ENCODE measurements at regions not wholly inside any gene's neighbourhood (a gene's known extent, or its start where the extent isn't known, plus 50 kb on each side); places are given as distances from the start of the nearest gene placed in this dataset.
"Not testable (repeated sequence)": the region's sequence is repeated elsewhere in the genome, so short reads cannot be mapped to it uniquely, and the experiment has no call there.

DNA sequence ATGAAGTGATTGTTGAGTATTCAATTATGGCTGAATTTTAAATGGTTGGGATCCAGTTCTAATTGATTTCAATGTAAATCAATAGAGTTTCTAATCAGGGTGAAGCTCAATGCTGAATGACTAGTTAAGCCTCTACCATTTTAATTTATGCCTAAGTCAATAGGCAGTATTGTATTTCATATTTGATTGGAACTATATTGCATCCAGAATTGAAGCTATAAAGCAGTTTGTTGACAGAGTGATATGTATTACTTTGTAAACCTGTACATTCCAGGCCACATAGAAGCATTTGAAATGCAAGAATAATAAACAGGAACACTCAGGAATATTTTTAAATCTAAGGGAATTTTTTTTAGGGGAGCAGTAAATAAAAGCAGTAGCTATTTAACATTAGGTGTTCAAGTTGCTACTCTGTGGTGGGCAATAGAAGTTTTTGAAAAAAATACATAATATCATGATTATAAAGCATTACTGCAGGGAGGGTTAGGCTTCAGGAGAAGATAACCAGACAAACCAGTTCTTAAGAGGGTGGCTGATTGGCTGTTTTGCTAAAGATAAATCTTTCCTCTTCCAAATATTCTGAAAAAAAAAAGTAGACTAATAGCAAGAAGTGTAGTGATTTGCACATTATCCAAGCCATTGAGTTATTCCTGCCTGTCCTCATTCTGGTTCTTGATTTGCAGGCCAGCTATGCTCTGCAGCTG, 492.0 kb upstream of the MEF2C start:
- no peak for DNase-seq

DNA sequence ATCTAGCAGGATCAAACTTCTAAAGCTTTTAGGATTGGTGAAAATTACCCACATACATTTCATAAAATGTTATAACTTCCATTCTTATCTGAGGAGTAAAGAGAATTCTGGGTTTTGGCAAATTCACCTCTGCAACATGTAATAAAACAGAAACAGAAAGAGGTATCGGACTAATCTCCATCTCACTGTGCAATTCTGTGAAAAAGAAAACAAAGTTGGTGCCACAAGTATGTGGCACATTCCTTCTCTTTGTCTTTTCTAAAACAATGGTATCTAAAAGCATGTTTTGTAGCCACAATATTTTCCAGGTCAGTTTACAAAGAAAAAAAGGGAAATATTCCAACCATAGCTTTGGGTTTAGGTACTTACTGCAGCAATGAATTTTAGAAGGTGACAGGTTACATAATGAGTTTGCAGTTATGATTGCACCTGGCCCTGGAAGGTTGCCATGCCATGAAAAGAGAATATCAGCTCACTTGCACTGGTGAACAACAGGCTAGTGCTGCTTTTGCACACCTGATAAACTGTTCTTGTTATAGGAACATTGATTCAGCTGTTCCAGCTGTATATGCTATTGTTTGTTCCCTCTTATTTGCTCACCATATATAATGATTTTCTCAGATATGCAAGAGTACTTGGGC, 491.3 kb upstream of the MEF2C start:
- DNase-seq, result no peak

DNA sequence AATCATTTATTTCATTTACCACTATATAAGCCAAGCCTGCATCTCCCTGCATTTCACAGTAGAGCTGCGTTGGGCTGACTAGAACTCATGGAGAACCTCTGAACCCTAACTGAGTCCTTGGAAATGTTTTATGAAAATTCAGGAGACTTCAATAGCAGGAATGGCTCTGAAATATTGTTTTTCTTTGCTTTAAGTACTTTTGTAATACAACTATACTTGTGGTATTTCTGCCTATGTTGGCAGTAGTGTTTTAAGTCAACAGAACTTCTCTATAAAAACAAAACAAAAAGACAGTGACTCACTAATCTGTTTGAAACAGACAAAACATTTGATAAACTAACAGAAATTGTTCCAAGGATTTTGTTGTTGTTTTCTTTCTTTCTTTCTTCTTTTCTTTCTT, 489.2 kb upstream of the MEF2C start:
- no peak for DNase-seq

DNA sequence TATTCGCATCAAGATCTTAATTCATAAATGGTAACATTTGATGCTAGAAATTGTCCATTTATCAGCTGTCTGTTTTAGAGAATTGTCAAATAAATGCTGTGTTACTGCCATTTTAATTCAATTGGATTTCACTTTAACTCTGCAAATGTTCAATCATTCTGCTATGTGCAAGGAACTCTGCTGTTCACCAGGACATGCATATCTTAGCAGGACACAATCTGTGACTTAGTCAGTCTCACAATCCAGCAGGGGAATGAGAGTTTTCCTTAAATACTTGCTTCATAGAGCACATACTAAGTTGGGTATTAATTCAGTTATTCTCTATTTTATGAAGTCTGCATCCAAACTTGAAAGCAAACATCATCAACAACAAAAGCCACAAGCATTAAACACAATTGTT, 488.7 kb upstream of the MEF2C start:
- no peak for DNase-seq

DNA sequence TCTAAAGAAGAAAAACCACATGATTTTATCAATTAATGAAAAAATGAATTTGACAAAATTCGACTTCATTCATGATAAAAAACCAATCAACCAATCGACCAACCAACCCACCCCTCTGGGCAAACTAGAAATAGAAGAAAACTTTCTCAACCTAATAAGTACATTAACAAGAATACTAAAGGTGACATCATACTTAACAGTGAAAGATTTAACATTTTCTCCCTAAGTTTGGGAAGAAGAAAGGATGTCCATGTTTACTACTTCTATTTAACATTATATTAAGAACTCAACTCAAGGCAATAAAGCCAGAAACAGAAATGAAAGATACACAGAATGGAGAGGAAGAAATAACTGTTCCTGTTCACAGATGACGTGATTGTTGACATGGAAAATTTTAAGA, 476.1 kb upstream of the MEF2C start:
- no peak for DNase-seq

DNA sequence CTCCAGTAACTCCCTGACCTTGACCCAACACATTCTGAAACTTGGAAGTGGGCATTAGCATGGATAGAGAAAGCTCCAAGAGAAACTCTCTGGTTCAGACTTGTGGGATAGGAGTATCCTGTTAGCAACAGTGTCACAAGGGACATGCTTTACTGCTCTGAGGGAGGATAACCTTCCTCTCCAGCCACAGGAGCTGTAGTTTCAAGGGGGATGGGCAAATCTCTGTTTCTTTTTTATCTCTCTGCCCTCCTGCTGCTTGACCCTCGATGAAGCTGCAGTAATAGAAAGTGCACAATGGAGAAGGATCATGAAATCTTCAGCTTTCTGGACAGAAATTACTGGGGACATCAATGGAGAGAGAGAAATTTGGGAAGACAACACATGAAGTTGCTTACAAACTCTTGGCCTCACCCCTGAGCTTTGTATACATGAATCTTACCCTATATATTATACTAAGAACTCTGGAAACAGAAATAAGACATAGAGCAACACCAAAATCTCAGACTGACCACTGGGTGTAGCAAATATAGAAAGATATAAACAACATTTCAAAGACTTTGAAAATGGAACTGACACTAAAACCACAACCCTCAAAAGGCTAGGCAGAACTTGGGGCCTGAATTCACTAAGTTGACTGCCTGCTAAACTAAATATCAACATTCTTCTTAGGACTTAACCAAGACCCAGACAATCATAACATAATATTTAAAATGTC, 471.0 kb upstream of the MEF2C start:
- DNase-seq, result no peak

DNA sequence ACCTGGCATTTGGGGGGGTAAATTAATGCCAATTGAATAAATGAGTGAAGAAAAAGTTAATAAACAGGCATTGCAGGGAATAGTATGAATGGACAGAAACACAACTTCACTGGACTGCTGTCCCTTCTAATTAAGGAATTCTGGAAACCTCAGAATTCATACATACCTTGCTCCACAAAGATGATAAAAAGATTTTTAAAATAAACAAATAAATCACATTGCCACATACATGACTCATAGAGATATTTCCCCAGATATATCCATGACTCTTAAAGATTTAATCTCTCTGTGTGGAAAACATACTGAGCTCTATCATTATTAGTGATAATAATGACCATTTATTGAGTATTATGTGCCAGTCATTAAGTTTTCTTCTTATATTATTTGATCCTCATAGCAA, 469.0 kb upstream of the MEF2C start:
- DNase-seq, result no peak

DNA sequence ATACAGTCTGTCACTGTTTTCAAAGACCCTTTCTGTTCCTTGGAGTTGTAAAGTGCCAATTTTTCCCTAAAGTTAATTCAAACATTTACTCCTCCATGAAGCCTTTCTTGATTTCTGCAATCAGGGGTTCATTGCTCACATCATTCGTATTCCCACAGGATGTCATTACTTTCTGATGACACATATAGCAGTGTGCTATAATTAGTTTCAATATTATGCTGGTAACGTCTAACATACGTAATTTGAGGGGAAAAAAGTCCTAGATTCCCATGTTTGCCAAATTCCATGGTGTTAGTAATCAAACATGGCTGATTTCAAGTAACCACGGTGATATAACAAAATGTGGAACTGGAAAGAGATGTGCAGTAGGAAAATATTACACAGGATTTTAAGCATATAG, 468.2 kb upstream of the MEF2C start:
- no peak for DNase-seq

DNA sequence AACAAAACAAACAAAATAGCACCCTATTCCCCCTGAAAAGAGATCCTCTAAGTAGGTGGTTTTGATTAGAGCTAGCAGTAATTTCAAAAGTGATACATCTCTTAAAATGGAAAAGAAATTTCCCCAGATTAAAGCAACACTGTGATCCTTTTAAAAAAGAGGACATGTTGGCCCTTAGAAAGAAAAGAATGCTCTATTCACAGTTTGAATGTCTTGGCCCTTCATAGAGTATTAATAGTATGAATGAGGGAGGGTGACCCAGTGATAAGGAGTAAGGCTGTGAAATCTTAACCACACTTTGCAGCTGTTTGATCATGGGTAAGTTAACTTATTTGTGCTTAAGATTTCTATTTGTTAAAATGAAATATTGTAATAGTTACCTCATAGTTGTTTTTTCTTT, 467.7 kb upstream of the MEF2C start:
- no peak for DNase-seq

DNA sequence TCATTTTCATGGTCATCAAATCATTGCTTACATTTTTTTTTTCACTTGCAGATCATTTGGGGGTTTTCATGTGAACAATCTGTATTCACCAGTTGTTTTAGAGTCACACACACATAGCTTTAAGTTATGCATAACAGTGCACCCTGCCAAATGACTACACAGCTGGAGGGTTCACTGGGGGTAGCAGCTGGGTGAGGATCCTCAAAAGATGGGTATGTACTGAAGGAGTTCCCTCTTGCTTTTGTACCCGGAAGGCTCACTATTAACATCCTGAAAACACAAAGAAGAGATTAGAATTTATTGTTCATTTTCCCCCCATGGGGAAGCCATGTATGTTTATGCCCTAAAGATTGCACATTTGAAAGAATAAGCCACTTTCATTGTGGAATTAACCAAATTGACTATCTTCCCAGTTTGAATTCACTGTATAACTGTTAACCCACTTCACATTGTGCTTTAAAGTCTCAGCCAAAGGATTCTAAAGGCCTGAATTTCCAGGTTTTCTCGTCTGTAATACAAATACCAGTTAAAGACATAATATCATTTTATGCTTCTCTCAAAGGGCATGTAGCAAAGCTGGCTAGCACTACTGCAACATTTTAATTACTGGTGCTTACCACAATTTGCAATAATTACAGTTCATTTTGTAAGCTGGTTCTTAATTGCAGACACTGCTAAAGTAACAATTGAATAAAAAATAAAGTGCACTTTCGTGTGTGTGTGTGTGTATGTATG, 466.4 kb upstream of the MEF2C start:
- DNase-seq, result no peak

DNA sequence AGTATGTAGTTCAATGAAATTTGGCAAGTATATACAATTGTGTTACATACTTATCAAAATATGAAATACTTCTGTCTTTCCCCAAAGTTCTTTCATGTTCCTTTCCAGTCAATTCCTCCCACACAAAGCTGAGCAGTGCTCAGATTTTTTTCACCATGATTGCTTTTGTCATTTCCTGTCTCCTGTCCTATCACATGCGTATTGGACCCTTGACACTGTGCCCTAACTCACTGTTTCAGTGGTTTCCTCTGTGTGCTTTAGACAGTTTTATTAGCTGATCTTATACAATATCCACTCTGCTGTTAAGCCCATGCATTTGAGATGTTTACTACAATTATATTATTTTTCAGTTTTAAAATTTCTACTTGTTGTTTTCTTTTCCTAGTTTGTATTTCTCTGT, 463.6 kb upstream of the MEF2C start:
- DNase-seq, result no peak

DNA sequence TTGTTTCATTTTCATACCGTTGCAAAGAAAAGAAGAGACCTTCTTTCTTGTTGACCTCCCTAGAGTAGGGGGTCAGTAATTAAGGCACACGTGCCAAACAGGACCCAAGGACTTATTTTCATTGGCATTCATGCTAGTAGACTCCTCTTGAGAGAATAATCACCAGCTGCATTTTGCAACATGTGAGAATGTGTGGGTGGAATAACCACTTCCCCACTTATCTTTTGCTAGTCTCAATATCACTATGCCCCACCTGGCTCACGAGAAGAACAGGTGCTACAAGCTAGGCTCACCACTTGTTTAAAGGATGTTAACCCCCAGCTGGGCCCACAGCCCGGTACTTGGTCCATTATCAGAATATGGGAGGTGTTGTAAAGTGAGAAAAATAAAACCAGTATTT, 460.7 kb upstream of the MEF2C start:
- DNase-seq, result no peak

DNA sequence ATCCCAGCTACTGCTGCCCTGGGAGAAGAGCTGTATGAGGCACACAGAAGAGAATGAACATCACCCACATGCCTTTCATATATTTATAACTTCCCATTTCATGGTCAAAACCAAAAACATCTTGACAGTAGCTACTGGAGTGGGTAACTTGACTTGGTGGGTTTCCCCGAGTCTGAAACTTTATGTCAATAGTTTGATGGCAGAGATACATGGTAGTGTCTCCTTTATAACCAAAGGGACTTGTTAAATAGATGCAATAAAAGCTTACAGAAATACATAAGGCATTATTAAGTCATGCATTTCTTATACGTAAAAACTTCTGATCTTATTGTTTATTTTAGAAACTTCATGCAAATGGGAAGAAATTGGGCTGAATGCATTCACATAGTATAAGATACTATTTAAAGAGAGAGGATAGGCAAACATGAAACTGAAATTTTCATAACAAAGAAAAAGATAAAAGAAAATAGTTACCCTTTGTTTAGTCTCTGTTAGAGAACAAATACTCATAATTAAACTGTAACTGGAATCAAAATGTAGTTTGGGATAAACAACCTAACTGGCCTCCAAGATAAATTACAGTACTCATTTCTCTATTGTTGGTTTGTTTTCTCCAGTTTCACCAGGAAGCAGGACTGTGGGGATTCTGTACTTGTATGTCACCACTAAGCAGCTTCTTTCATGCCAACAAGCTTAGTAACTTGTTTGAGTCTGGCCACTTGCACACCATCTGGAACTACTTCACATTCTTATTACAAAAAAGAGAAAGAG, 459.3 kb upstream of the MEF2C start:
- no peak for DNase-seq

DNA sequence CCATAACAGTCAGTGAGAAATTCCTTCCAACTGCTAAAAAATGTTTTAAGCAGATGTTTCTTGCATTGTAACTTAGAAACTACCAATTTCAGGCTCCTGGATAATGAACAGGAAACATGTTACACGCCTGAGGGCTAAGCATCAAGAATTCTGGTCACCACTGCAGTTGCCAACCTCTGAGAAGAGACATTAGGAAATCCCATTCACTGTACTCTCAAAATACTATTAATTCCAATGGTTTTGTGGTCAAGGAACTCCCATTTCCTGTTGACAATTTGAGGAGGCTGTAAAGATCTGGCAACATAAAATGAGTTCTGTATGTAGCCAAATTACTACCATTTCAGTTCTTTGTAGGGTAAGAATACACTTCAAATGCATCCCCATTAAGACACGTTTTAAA, 456.0 kb upstream of the MEF2C start:
- DNase-seq, result no peak

DNA sequence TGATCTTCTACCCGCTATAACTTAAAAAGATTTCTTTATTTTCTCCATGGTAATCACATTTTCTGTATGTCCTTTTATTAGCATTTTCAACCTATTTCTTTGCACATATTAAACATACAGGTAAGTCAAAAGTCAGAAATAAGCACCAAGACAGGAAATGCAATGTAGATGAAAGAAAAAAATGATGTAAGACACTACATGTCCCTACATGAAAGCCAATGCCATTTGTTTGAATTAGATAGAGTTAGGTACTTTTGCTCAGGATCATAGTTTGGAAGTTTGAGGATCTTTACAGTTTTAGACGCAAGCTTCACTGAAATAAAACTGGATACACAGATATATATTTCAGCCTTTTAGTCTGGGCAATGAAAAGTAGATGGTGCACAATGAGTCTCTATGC, 453.1 kb upstream of the MEF2C start:
- DNase-seq, result no peak

DNA sequence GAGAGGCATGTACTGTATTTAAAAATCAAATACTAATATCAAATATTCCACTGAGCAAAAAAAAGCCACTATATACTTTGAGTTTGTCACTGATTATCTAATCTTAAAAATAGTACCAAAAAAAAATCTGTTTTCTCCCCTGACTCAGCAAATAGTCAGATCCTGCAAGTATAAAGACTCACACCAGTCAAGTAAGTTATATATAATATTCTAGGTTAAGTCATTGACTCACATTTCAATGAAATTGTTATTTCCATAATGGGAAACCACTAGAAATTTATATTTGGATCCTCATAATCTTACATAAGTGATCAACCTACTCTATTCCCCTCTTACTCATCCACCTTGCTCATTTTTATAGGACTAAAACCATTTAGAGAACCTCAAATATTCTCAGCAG, 447.2 kb upstream of the MEF2C start:
- no peak for DNase-seq

DNA sequence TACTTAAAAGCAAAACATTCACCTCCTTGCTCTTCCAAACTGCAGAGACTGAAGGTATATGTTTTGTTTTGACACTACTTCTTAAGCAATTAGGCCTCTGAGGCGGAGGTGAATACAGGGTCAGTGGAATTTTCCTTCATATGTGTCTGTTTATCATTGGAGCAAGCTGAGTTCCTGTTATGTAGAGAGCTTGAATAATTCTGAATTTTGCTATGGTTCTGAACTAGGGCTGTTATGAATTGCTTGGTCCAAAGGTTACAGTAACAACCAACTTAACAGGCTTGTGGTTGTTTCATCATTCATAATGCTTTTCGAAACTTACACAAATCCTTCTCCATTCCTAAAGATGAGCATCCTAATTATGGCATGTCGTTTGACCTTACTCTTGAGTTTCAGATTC, 444.6 kb upstream of the MEF2C start:
- no peak for DNase-seq

DNA sequence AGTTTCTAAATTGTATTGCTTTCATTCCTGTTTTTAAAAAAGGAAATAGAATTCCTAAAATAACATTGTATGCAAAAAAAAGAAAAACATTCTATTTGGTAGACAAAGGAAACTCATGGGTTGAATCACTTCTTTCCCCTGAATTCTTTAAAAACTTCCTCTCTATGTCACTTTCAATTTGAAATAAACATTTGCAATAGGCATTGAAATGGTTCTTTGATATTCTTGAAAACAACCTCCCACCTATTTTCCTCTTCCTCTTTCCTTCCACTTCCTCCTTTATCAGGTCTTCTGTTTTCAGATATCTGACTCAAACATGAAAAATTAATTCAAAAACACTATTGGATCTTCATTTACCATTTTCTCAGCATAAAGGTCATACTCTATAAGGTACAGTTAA, 442.0 kb upstream of the MEF2C start:
- no peak for DNase-seq

DNA sequence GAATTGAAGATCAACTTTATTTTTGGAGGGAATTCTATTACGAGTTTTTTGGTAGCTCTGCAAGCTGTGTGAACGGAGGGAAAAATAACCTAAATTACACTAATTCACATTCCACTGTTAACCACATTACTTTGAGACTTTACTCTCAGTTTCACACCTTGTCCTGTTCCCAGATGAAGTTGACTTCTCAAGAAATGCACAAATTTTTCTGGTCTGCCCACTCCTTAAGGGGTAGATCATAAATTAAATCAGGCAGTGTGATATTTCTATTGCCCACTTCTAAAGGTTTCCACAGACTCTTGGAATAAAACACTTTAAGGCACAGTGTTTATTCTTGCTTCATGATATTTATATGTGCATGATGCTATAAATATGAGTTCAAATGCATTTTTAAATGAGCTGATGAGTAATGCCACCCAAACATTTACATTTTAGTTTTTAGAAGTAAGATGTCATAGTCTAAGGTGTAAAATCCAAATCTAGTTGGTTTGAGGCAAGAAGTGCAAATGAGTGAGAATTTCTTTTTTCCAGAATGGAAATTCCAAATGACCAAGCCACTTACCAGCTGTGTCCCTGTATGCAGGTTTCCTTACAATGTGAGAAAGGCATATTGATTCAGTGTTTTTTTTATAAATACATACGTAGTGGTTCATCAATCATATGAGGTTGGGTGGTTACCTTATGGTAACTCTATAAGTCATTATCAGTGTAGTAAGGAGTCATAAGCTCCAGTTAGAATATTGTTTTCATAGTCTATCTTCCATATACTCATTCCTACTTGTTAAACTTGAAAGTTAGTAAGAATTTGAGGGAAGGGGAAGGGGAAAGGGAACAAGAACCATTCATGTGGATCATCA, 437.7 kb upstream of the MEF2C start:
- DNase-seq, result no peak

DNA sequence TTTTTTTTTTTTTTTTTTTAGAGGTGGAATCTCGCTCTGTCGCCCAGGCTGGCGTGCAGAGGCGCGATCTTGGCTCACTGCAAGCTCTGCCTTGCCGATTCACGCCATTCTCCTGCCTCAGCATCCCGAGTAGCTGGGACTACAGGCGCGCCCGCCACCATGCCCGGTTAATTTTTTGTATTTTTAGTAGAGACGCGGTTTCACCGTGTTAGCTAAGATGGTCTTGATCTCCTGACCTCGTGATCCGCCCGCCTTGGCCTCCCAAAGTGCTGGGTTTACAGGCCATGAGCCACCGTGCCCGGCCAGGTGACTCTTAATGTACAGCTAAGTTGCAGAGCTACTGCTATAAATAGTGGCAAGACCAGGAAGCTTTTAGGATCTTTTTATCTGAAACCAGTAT, 434.9 kb upstream of the MEF2C start:
- DNase-seq, result not testable (repeated sequence)

DNA sequence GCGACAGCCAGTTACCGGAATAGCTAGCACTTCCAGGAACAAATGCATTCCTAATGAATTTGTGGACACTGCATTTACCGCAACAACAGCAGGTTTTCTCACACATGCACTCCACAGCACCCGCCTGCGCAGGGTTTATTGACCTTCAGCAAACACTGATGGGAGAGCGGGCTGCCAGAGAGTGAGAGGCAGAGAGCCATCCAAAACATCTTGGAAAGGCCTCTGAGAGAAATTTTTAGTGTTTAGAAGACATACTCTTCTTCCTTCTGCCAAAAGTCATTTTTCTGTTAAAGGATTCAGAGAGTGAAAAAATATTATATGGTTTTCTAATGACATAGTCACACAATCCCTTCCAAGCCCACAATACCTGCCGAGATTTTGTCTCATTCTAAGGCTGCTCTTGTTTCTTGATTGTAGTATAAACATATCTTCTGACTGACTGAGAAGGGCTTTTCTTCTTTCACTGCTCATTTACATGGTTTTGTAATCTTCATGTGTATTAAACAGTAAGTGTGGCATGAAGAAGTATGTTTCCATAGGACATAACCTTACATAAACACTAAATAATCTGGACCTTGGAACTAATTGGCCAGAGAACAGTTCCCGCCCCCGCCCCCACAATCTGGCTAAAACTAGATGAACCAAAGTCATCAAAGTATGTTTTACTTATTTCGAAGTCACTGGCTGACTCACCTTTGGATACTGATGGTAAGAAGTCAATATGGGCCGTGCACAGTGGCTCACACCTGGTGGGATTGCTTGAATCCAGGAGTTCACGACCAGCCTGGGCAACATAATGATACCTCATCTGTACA, 432.5 kb upstream of the MEF2C start:
- no peak for DNase-seq

All from DMS79 treated with DMSO at 0.1 percent for 48 hours (cell line).